Retina (tissue), 1 donor: ENCODE measurements at regions not wholly inside any gene's neighbourhood (a gene's known extent, or its start where the extent isn't known, plus 50 kb on each side); places are given as distances from the start of the nearest gene placed in this dataset.
"Not testable (repeated sequence)": the region's sequence is repeated elsewhere in the genome, so short reads cannot be mapped to it uniquely, and the experiment has no call there.

ENCODE experiments used
- DNase-seq: peaks from one replicate; pipeline ENCODE4 v3.0.0-alpha.2; 2016

GRCh38 chr3:17820704-17821103 is 78.3 kb upstream of the TBC1D5 start:
- DNase-seq = no peak

GRCh38 chr3:17820275-17820674 is 77.8 kb upstream of the TBC1D5 start:
- DNase-seq = no peak

DNA sequence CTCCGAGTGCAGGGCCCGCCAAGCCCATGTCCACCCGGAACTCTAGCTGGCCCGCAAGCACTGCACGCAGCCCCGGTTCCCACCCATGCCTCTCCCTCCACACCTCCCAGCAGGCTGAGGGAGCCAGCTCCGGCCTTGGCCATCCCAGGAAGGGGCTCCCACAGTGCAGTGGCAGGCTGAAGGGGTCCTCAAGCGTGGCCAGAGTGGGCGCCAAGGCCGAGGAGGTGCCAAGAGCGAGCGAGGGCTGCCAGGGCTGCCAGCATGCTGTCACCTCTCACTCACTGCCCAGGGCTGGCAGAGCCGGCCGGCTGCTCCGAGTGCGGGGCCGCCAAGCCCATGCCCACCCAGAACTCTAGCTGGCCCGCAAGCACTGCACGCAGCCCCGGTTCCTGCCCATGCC is 75.5 kb upstream of the TBC1D5 start:
- not testable (repeated sequence) for DNase-seq

DNA sequence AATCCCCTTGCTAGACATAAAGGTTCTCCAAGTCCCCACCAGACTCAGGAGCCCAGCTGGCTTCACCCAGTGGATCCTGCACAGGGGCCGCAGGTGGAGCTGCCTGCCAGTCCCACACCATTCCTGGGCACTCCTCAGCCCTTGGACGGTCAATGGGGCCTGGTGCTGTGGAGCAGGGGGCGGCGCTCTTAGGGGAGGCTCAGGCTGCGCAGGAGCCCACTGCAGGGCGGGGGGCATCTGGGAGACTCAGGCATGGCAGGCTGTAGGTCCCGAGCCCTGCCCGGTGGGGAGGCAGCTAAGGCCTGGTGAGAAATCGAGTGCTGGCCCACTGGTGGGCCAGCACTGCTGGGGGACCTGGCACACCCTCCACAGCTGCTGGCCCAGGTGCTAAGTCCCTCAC is 75.1 kb upstream of the TBC1D5 start:
- DNase-seq = no peak

GRCh38 chr3:17816839-17817238 is 74.4 kb upstream of the TBC1D5 start:
- not testable (repeated sequence) for DNase-seq

DNA sequence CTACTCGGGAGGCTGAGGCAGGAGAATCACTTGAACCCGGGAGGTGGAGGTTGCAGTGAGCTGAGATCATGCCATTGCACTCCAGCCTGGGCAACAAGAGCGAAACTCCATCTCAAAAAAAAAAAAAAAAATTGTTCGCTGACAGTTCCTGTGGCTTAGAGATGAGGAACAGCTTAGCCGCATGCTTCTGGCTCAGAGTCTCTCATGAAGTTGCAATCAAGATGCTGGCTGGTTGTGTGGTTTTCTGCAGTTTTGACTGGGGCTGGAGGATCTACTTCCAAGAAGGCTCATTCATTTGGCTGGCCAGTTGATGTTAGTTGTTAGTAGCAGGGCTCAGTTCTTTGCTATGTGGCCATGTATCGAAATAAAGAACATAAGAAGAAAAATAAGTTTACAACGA is 69.9 kb upstream of the TBC1D5 start:
- not testable (repeated sequence) for DNase-seq

DNA sequence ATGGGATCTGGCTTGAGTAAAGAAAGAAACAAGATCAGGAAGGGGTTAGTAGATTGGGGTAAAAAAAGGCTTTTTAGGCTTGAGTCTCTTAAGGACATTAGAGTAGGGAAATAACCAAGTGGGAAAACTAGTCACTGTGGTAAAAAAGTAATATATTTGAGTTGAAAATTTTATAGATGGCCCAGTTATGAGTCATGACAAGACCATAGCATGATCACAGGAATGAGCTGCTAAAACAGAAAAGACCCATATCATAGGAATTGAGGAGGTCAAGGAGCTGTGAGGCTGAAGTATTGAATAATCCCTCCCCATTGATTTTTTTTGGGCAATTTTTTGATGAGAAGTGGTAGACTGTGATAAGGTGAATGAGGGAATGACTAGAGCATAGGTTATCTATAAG is 69.2 kb upstream of the TBC1D5 start:
- no peak for DNase-seq

DNA sequence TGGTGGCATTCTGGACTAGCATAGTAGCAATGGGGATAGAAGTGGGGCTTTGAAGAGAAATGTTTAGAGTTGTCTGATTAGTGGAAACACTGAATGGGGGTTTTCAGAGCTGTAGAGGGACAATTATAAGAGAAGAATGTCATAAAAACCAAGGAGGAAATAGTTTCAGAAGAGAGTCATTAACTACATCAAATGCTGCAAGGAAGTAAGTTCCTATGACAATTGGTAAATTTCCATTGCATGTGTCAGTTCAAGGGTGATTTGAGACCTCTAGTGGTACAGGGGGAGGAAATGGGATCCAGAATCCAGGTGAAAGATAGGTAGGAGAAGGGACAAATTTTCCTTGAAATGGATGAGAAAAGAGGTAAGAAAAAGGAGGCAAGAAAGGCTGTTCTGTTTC is 68.3 kb upstream of the TBC1D5 start:
- DNase-seq = no peak

DNA sequence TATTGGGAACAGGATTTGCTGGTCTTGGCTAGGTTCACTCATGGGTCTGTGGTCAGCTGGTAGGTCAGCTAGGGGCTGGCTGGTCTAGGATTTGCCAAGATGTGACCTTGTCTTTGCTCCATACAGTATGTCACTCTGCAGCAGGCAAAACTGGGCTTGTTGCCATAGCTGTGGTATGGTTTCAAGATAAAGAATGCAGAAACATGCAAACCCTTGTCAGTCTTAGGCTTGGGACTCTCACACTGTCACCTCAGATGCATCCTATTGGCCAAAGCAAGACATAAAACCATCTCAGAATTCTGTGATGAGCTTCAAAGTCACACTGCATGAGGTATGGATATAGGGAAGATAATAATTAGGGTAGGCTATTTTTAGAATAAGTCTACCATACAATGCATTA is 66.6 kb upstream of the TBC1D5 start:
- DNase-seq = no peak

DNA sequence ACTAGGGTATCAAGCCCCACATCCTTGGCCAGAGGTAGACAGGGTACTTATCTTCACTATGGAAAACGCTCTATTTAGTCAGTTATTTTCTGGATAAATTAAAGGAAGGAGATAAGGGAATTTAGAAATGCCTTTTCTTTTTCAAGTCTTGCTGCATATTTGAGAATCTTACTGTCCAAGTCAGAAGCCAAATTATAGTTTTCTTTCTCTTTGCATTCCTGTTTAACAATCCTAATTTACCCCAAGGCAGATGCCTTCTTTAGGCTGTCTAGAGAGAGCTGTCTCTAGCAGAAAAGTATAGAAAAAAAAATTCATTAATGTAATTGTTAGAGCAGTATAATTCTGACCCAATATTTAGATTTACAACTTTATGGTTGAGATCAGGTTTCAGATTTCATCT is 64.4 kb upstream of the TBC1D5 start:
- no peak for DNase-seq

DNA sequence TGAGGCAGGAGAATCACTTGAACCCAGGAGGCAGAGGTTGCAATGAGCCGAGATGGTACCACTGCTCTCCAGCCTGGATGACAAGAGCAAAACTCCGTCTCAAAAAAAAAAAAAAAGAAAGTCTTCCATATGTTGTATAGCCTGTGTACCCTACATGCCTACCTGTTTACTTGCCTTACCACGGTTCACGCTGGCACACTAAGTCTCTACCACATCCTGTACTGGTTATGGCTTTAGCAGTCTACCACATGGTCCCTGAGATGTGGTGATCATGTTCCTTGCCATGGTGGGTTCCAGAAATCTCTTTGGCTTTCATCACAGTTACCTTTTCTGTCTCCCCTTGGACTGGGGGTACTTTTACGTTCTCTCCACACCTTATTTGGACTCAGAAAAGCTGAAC is 63.8 kb upstream of the TBC1D5 start:
- DNase-seq = no peak

DNA sequence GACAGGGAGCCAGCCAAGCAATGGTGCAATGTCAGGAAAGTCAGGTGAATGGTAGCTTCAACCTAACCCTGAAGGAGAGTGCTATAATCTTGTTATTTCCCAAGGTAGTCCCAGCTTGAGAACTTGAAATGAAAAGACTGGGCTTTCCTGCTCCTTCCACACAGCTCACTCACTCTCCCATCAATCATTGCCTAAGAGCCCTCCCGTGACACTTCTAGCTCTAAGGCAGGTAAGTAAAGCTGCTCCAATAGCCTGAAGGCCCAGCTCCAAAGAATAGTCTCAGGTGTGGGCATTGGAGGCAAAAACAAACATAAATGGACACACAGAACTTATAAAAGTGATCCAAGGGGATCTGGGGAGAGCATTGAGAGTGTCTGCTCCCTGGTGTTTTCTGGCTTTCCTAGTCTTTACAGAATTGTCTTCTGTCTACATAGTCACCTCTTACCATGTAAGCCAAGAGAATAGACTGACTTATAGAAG is 63.1 kb upstream of the TBC1D5 start:
- DNase-seq = no peak

GRCh38 chr3:17802950-17803349 is 60.5 kb upstream of the TBC1D5 start:
- DNase-seq = no peak

DNA sequence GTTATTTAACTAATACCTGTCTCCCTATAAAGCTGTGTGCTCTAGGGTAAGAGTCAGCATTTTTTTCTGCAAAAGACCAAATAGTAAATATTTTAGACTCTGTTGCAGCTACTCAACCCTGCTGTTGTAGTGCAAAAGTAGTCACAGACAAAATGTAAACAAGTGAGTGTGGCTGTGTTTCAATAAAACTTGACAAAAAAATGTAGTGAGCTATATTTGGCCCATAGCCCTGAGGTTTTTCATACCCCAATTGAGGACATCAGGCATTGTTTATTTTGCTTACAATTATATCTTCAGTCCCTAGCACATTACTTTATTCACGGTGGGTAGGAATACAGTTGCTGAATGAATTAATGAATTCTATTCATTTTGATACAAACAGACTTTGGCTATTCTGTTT is 58.7 kb upstream of the TBC1D5 start:
- DNase-seq = no peak

- DNase-seq = no peak
These were observed 57.8 kb upstream of the TBC1D5 start for GRCh38 chr3:17800232-17800631.

DNA sequence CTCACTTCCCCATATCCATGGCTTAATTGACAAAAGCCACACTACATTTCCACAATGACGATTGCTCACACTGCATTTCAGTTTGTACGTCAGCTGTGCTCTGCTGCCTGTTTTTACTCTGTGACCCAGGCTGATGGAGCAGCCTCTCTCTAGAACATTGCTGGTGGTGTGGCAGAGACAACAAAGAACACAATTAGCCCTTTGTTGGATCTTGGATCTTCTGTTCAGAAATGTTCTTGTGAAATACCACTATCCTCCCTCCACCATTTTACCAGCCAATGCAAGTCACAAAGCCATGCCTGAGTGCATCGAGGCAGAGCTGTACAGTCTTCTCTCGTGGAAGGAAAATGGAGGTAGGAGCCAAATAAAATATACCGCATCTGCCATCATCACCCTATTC is 56.9 kb upstream of the TBC1D5 start:
- no peak for DNase-seq

DNA sequence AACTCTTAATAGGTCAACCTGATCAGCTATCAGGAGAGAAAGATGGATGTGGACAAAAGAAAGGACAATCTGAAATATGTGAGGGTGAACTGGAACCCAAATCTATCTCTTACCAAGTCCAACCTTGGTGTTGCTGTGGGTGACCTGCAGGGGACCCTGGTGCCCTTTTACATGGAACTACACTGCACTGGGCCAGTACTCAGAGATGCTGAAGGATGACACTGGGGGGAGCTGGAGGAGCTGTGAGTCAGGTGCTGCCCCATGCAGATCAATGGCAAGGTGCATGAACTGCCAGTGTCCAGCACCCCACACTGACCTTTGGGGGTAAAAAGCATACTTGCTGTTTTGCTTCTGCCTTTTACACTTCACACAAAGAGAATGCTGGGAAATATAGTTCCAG is 55.6 kb upstream of the TBC1D5 start:
- no peak for DNase-seq

GRCh38 chr3:17795711-17796110 is 53.3 kb upstream of the TBC1D5 start:
- DNase-seq = no peak

GRCh38 chr3:17795280-17795679 is 52.8 kb upstream of the TBC1D5 start:
- DNase-seq = no peak

GRCh38 chr3:17793542-17794195 is 51.2 kb upstream of the TBC1D5 start:
- no peak for DNase-seq
